Liver (tissue), 3 donors: ENCODE measurements at regions not wholly inside any gene's neighbourhood (a gene's known extent, or its start where the extent isn't known, plus 50 kb on each side); places are given as distances from the start of the nearest gene placed in this dataset.

Experiments
- CTCF ChIP-seq: fragments of 150-350 bp; IDR thresholded peaks from 2 replicates; pipeline ENCODE4 v1.5.1; 2017; ENCODE audit warnings: improper control_type of control experiment, low read depth, low read length; ENCODE audit not compliant: missing input control
- HNF4G ChIP-seq: IDR thresholded peaks from 2 replicates; pipeline ENCODE4 v1.6.1; 2016; ENCODE audit warnings: antibody characterized with exemption
- NR2F2 ChIP-seq: IDR thresholded peaks from 2 replicates; pipeline ENCODE4 v1.6.1; 2016; ENCODE audit warnings: antibody characterized with exemption
- RAD21 ChIP-seq, 2 donors: IDR thresholded peaks; 2 replicates each; pipeline ENCODE4 v1.6.1; 2016; ENCODE audit warnings: antibody characterized with exemption in 2 of 2, mild to moderate bottlenecking in 2 of 2
- RXRA ChIP-seq, 2 donors: IDR thresholded peaks; 2 replicates each; pipeline ENCODE4 v1.6.1; 2017 to 2018; ENCODE audit warnings: antibody characterized with exemption in 2 of 2, mild to moderate bottlenecking in 1 of 2
- TAF1 ChIP-seq: conservative IDR thresholded peaks from 2 replicates; pipeline ENCODE4 v1.6.1; 2016; ENCODE audit warnings: antibody characterized with exemption, mild to moderate bottlenecking
- TF ChIP-seq, protein P1 (sequence below): IDR thresholded peaks from 2 replicates; pipeline ENCODE4 v1.6.1; 2016; ENCODE audit warnings: antibody characterized with exemption
- TF ChIP-seq, protein P2 (sequence below): IDR thresholded peaks from 2 replicates; pipeline ENCODE4 v1.6.1; 2016; ENCODE audit warnings: antibody characterized with exemption
- donor health status: healthy.
- donor health status: healthy.

- TF ChIP-seq CTCF: no peak
- TF ChIP-seq RXRA (IDR thresholded peaks at IDR 0.05): no peak
- no peak for TF ChIP-seq TAF1
- TF ChIP-seq RAD21 (IDR thresholded peaks at IDR 0.05): no peak
- TF ChIP-seq NR2F2: no peak
- TF ChIP-seq, protein P1, sequence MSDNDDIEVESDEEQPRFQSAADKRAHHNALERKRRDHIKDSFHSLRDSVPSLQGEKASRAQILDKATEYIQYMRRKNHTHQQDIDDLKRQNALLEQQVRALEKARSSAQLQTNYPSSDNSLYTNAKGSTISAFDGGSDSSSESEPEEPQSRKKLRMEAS: no peak
- TF ChIP-seq HNF4G: no peak
- TF ChIP-seq, protein P2, sequence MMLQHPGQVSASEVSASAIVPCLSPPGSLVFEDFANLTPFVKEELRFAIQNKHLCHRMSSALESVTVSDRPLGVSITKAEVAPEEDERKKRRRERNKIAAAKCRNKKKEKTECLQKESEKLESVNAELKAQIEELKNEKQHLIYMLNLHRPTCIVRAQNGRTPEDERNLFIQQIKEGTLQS: no peak
Observed at GRCh38 chr5:128645581-128645980, 107.5 kb upstream of the FBN2 start.
